SH-SY5Y (cell line): ENCODE measurements at regions not wholly inside any gene's neighbourhood (a gene's known extent, or its start where the extent isn't known, plus 50 kb on each side); places are given as distances from the start of the nearest gene placed in this dataset.

Experiments
- GATA2 ChIP-seq: IDR thresholded peaks from 2 replicates; pipeline ENCODE4 v1.6.1; 2011; ENCODE audit warnings: mild to moderate bottlenecking, low read depth, low read length
- GATA3 ChIP-seq: IDR thresholded peaks from 2 replicates; pipeline ENCODE4 v1.6.1; 2011; ENCODE audit warnings: low read depth, mild to moderate bottlenecking, low read length, moderate library complexity

DNA sequence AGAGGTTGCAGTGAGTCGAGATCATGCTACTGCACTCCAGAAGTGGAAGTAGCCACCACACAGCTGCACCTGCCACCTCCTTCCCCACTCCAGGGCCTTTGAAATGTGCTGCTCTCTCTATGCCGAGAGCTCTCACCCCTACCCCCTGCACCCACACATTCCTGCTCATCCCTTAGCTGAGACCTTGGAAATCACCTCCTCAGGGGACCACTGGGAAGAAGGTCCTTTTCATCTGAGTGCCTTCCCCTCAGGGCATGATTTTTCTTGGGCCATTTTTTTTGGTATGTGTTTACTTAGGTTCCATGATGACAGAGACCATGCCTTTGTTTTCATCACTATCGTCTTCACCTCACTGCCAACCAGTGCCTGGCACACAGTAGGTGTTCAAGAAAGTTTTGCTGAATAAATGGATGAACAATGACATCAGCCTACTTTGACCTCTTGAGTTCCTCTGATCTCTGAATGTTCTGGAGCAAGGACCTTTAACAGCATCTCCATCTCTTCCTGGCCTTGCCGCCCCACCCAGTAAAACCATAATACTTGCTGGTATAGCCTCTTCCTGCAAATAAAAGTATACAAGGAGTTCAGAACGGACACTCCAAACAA lies 166.6 kb upstream of the KLF14 start:
- TF ChIP-seq GATA3 (no peak), GATA2 (no peak)
